Tibial nerve (tissue), 3 donors: ENCODE measurements at regions not wholly inside any gene's neighbourhood (a gene's known extent, or its start where the extent isn't known, plus 50 kb on each side); places are given as distances from the start of the nearest gene placed in this dataset.

Experiments
- CTCF ChIP-seq, 5 experiments: fragments of 200-600 bp in 3 of 5; fragments of 450-650 bp in 2 of 5; sonication (generic) in 3 of 5; IDR thresholded peaks; one replicate each; pipeline ENCODE4 v1.5.1; 2016 to 2019; ENCODE audit warnings: antibody characterized with exemption in 5 of 5, mild to moderate bottlenecking in 3 of 5, moderate library complexity in 2 of 5
- POLR2A ChIP-seq, 2 donors: fragments of 450-650 bp; IDR thresholded peaks; one replicate each; pipeline ENCODE4 v1.6.1; 2017; ENCODE audit warnings: antibody characterized with exemption in 2 of 2, mild to moderate bottlenecking in 2 of 2, moderate library complexity in 2 of 2

GRCh38 chr6:125597411-125598253 is 151.8 kb upstream of the HEY2 start:
- no peak for TF ChIP-seq CTCF (IDR thresholded peaks at IDR 0.05)
- no peak for TF ChIP-seq POLR2A (IDR thresholded peaks at IDR 0.05)
